ENCODE measurements at regions not wholly inside any gene's neighbourhood (a gene's known extent, or its start where the extent isn't known, plus 50 kb on each side); places are given as distances from the start of the nearest gene placed in this dataset.

GRCh38 chr17:59501690-59502089 lies 63.7 kb upstream of the DHX40 start:
- TF ChIP-seq POLR2AphosphoS5 (IDR thresholded peaks at IDR 0.05) (no peak), CTCF (IDR thresholded peaks at IDR 0.05; ENCODE audit: poor library complexity, severe bottlenecking) (no peak)

All from neural cell (in vitro differentiated cells).